Bone marrow (tissue), 2 donors: ENCODE measurements at regions not wholly inside any gene's neighbourhood (a gene's known extent, or its start where the extent isn't known, plus 50 kb on each side); places are given as distances from the start of the nearest gene placed in this dataset.

ENCODE experiments used
- DNase-seq, 2 donors: peaks; one replicate each; lab custom pipeline; 2025; lab: John Stamatoyannopoulos, UW

DNA sequence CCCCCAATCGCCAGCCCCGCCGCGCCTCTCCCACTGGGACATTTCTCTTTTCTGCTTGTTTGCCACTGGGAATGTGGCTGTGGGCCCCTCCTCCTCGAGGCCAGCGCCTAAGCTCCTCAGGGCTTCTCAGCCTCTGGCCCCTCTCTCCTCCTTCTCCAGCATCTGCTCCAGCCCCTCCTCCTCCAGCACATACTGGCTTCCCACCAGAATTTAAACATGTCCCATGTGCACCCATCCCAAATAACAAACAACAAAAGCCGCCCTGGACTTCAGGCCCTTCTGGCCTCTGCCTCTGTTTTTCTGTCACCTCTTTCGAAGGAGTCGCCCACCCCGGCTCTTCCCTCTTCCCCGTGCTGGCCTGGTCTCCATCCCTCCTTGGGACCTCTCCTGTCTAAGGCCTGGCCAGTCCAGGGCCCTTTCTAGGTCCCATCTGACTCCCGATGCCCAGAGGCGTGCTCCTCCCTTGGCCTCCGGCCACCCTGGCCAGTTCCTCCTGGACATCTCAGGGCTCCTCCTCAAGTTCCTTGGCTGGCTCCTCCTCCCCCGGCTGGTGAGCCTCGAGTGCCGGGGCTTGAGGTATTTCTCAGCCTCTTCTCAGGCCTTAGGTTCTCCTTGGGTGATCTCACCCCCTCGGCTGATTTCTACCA is 94.6 kb upstream of the SLC6A6 start:
- DNase-seq = no peak

DNA sequence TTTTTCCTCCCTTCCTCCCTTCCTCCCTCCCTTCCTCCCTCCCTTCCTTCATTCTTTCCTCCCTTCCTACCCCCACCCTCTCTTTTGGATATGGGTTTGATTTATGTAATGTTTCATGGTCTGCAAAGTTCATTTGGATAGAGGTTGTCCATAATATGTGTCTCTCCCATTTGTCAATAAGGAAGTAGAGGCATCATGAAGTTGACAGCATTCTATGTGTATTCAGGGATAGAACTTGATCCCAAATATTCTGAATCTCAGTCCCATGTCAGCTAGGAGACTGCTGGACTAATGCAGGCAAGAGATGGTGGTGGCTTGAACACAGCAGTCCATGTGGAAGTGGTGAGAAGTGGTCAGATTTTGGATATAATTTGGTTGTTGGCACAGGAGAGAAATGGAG is 90.7 kb upstream of the SLC6A6 start:
- no peak for DNase-seq

DNA sequence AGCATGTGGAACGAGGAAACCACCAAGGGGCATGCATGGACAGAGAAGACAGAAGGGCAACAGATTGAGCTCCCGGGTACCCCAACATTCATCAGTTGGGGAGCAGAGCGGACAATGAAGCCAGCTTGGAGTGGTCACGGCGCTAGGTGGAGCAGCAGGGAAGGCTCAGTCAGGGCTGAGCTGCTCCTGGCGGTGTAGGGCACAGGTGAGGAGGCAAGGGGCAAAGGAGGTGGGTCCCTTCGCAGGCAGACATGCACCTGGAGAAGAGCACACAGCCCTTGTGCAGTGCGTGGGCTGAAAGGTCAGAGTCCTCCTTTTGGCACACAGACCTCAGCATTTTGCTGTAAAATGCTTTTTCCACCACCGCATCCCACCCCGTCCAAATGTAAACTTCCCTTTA is 90.0 kb upstream of the SLC6A6 start:
- DNase-seq = no peak

DNA sequence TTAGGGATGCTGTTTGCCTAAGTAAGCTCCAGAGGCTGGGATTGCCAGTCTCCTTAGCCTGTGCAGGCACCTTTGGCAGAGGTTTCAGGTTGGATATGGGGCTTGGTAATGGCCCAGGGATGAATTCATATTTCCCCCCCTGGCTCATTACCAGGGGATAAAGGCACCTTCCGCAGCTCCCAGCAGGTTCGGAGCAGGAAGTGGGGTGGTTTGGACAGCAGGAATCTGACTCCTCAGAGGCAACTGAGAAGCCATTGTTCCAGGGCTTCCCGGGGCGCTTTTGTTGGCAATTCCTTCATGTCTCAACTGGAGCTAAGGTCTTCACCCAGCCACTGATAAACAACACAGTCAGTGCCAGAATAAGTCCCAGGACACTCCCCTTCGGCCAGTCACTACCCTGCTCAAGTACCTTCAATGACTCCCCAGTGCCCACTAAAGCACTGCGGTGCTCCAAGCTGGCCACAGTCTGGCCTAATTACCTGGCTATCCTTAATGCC is 85.3 kb upstream of the SLC6A6 start:
- DNase-seq = no peak

DNA sequence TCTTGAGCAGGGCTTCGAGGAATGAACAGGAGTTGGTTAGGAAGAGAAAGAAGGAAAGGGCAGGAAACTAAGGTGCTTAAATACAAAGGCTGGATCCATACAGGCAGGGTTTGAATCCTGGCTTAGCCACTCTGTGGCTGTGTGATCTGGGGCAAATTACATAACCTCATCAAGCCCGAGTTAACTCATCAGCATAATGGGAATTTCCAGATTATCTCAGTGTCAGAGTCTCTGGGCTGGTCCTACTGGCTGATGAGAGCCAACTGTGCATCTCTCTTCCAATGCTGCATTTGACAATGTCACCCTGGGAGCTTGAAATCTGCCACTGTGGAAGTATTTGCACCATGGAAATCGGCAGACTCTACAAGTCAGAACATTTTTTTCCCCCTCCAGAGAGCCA is 83.8 kb upstream of the SLC6A6 start:
- DNase-seq = no peak

DNA sequence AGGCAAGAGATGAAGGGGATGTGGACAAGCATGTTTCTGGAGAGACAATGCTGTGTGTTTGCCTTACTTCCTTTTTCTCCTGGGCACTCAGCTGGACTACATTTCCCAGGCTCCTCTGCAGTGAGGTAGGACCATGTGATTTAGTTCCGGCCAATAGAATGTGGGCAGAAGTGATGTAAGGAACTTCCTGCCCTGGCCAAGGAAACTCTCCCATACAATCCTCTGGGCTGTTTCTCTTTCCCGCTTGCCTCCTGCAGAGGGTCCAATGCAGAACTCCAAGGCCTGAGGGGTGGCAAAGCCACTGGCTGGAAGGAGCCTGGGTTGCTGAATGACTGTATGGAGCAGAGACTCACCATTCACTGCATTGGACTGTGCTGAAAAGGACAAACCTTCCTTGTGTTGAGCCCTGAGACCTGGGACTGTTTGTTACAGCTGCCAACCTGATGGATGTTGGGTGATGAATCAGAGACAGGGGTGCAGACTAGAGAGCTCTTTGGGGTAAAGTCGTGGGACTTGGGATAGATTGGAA is 82.7 kb upstream of the SLC6A6 start:
- peak in 1 of 2 donors; percentile 12 for DNase-seq

DNA sequence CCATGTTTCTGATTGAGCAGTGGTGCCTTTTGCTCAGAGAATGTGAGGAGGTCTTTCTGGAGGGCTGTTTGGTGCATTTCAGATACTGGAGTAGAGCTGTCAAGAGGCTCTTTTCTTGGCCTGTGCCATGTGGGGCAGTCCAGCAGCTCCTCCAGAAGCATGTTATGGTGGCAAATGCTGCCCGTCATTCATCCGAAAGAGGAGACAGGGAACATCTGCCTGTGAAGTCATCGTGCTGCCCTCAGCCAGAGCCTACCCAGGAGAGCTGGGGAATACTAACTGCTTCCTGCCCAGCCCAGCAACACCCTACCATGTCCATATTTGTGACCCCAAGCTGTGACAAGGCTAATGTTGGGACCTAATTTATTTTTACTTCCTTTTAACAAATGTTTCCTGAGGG is 82.2 kb upstream of the SLC6A6 start:
- DNase-seq = no peak

DNA sequence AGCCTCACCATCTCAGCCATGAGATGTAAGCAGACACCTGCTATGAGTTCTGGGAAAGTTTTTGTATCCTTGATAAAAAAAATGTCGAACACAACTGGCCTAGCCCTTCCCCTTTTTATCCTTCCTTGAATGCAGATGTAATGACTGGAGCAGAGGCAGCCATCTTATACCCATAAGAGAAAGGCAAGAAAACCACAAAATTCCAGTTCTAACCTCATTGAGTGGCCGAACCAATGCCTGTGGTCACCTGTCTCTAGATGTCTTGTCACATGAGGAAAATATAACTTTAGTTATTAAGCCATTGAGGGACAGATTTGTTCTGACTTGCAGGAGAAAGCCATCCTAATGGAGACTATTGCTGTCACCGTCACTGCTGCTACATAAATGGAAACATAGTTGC is 80.4 kb upstream of the SLC6A6 start:
- no peak for DNase-seq

DNA sequence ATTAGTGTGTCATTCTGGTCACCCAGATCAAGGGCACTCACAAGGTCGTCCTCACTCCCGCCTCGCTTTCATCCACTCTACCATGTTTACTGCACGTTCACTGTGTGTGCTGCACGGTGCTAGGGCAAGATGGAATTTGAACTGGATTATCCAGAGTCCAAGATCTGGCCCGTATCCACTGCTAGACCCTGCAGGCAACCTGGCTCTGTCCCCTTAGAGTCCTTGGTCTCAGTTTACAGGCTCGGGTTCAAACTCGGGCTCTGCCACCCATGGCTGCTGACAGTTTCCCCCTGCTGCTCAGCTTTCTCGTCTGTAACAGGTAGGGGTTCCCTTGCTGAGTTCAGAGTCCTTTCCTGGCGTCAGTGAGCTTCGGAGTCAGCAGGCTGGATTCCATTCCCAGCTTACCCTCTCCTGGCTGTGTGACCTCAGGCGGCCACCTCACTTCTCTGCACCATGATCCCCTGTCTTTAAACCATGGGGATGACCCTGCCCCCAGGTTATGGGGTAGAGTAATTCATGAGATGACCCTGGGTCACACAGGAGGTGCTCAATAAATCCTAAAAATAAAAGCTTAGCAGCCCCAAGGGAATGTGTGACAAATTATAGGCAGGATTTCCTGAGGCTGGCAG is 79.6 kb upstream of the SLC6A6 start:
- DNase-seq = no peak

DNA sequence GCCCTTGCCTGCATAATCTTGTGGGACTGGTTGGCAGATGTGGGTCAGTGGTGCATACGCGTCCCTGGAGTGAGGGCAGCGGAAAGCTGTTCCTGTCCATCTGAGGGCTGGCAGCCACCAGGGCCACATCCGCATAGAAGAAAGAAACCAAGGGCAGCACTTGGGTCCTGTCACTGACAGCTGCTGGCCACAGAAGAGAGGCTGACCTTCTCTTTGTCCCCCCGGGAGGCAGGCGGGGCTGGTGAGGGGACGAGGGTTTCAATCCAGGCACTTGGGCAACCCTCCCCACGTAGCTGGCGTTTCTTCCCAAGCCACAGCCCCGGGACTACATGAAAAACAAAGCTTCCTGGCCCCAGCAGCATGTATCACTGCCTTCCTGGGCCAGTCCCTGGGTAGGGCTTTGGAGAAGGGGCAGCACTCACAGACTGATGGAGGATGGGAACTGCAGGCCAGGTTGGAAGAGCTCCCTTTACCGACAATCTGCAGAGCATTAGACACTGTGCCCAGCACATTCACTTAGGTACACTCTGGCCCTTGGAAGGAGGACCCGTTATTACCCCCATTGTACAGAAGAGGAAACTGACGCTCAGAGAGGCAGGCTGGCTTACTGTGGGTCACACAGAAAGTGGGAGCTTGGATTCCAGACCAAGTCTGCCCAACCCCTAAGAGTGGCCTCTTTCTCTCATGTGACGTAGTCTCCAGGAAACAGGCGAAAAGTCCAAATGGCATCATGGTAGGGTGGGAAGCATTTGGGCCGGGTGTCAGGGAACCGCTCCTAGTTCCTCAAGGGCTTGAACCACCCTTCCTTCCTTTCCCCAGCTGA is 78.8 kb upstream of the SLC6A6 start:
- DNase-seq = no peak

DNA sequence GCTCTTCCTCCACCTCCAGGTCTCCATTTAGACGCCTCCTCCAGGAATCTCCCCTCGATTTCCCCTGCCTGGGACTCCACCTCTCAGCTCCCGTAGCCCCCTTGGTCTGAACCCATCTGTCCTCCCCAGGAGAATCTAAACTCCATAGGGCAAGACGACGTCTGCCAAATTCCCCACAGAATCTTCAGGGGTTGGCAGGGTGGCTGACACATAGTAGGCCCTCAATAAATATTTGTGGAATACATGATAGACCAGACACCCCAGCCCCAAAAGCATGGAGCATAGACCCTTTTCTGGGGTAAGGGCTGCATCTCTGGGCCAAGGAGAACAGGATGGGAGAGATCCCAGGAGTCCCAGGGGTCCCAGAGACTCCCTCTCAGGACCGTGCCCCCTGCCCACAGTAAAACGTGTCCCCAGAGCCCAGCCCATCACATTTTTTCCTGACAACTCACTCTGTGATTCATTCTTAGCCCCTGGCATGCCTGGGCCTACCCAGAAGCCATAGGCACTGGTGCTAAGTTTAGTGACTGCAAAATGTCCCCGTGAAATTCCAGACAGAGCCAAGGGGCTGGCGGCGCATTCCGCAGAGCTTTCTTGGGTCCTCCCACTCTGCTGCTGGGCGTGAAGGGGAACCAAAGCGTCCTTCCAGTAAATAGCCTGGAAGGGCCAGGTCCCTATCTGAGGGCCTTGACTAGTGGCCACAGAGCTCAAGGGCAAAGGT is 78.0 kb upstream of the SLC6A6 start:
- no peak for DNase-seq

DNA sequence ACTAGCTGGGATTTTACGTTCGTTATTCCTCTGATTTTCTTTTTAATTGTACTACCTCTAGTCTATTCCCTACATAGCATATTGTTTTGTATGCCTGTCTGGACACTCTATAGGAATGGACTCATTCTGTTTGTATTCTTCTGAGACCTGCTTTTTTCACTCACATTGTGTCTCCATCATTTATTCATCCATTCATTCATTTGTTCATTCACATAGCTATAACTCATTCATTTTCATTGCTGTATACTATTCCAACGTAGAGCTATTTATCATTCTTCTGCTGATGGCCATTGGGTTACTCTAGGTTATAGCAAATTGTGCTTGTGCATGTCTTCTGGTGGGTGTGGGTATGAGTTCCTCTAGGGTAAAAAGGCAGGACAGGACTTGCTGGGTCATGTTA is 74.0 kb upstream of the SLC6A6 start:
- DNase-seq = no peak

DNA sequence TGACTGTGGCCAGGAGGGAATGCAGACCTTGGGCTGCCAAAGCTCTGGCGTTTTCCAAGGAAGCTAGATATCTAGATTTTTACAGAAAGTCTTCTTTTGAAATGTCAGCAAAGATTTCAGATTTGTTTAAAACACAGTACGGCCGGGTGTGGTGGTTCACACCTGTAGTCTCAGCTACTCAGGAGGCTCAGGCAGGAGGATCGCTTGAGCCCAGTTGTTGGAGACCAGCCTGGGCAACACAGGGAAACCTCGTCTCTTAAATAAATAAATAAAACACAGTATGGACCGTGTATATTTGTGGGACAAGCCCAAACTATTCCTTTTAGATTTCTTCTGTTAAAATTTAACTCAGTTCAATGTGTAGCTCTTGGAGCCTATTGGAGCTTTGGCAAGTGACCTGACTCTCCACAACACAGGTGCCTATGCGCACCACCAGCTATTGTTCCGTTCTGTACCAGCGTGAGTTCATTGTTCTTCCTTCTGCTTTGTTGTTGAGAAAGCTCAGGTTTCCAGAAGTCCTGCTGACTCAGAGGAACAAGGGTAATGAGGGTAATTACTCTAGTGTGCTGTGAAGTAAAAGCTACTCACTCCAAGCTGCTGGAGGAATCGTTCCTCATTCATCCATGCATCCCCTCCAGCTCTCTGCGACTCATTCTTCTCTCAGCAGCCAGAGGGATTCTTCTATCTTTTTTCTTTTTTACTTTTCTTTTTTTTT is 73.1 kb upstream of the SLC6A6 start:
- peak in 1 of 2 donors; percentile 51 for DNase-seq

DNA sequence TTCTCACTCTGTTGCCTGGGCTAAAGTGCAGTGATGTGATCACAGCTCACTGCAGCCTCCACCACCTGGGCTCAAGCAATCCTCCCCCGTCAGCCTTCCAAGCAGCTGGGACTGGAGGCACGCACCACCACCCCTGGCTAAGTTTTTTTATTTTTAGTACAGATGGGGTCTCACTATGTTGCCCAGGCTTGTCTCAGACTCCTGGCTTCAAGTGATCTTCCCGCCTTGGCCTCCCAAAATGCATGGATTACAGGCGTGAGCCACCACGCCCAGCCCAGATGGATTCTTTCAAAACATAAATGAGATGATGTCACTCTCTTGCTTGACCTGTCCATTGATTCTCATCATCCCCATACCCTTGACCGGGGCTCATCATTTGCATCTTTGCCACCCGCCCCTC is 72.6 kb upstream of the SLC6A6 start:
- no peak for DNase-seq

DNA sequence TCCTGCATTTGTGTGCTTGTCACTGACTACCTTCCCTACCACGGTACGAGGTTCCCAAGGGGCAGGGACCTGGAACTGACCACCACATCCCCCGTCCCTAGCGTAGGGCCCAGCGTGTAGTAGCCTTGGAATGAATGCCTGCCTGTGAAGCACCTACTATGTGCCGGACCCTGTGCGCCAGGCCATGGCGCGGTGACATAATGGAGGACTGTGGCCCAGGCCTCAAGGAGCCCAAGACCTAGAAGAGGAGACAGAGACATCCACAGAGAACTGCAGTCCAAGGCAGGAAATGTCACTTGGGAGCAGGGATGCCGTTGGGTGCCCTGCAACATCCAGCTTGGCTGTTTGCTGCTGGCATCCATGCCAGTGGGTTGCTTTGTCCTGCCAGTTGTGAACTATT is 71.9 kb upstream of the SLC6A6 start:
- no peak for DNase-seq

DNA sequence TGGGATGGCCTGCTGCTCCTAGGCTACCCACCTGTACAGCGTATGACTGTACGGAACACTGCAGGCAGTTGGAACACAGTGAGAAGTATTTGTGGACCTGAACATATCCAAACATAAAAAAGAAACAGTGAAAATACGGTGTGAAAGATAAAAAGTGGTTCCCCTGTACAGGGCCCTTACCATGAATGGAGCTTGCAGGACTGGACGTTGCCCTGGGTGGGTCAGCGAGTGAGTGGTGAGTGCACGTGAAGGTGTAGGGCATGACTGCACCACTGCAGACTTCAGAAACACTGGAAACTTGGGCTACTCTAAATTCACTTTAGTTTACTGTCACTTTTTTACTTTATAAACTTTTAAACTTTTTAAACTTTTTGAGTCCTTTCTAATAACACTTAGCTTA is 71.2 kb upstream of the SLC6A6 start:
- DNase-seq = no peak

DNA sequence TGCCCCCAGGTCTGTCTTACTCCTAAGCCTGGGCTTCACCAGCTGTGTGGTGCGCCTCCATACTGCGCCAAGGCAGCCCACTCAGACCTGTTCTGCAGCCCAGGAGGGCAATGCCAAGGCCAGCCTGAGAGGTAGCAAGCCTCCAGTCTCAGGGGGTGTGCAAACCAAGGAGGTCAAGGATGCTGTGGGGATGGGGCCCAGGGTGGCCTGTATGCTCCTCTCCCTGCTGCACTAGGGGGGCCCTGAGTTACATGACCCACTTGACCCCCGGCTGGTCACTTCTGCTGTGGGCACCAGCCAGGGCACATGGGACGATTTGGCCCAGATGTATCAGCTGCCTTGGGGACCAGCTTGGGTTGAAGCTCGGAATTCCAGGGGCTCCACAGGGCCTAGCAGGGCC is 70.0 kb upstream of the SLC6A6 start:
- DNase-seq = no peak

DNA sequence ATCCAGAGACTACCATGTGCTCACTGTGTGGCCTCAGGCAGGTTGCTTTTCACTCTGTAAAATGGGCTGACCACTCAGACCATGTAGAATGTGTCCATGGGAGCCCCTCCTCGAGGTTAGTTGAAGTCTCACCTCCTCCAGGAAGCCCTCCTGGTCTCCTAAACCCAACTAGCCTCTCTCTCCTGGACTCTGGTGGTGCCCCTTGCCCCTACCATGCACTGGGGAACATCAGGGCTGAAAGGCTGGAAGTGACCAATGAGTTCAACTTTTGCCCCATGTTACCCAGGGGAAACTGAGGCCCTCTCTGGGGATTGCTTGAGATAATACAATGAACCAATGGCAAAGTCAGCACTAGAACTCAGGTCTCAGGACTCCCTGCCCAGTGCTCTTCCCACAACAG is 69.2 kb upstream of the SLC6A6 start:
- DNase-seq = no peak

DNA sequence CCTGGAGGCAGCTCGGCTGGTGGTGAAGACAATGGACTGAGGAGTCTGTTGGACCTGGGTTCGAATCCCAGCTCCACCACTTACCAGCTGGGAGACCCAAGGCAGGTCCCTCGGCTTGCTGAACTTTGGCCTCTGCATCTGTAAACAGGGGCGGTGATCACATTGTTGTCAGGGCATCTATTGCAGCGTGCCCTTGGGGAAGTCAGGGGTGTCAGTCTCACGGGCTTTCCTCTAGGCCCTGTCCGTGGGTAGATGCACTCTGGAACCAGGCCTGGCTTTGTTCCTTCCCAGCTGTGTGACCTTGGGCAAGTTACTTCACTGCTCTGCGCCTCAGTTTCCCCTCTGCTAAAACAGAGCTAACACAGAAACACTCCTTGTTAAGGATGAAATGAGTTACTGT is 68.8 kb upstream of the SLC6A6 start:
- DNase-seq = no peak

DNA sequence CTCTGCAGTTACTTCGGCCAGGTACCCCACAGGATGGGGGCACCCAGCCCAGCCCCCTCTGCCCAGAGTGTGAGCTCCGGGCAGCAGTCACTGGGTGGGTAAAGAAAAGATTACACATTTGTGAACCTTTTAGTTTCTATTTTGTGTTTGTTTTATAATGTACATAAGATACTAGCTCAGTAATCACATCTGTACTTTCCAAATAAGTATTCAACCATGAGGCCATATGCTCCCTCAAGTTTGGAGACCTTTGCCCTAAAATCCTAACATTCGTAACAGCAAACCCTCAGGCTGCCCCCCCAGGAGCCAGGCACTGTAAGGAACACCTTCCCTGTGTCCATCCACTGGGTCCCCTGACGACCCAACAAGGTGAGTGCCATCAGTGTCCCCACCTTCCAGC is 68.3 kb upstream of the SLC6A6 start:
- no peak for DNase-seq

DNA sequence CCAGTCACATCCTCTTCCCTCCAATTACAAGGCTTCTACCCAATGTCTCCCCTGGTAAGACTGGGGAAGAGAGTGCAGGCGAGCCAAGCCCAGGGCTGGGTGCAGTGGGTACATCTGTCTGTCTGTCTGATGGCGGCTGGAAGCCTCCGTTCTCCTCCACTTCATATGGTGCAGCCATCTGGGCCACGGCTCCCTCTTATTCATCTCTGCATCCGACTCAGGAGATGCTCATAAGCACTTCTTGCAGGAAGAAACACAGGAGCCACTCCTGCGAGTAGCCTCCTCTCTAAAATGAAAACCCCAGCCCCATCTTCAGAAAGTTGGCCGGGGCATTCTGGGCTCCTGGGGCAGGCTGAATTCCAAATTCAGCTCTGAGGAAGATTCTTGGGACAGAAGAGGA is 67.5 kb upstream of the SLC6A6 start:
- DNase-seq = no peak
